ENCODE measurements at regions not wholly inside any gene's neighbourhood (a gene's known extent, or its start where the extent isn't known, plus 50 kb on each side); places are given as distances from the start of the nearest gene placed in this dataset.

DNA sequence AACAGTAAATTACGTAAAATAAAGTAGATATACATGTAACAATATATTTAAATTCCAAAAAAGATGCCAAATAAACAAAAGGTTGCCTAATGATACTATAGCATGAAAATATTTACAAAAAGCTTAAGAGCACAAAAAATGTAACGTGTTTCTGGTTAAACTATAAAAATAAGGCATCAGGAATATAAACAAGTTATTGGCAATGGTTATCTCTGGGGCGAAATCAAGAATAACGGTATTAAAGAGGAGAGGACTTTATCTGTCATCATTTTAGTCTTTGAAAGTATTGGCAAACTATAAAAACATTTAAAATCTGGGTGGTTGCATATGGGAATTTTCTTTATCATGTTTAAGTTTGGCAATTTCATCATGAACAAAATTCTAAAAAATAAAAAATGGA, 1599.2 kb downstream of the MAT2B start:
- Histone ChIP-seq H3K9me1 (replicated peaks; ENCODE audit: control insufficient read depth, extremely low read depth, insufficient read depth, low read length) (no peaks in the 10 kb centered on the region), H3K27ac (ENCODE audit: insufficient read depth, low read depth, low read length) (no peak overlapping the region), H3K4me1 (ENCODE audit: control insufficient read depth, extremely low read depth, insufficient read depth, low read length) (no peaks in the 10 kb centered on the region), H3K9me3 (replicated peaks; ENCODE audit: control insufficient read depth, insufficient read depth, low read length) (peaks cover 2% of the 10 kb centered on the region), H3K4me3 (replicated peaks in 1 of 3; ENCODE audit: insufficient read depth in 1 of 3, low read depth in 1 of 3, low read length in 3 of 3) (no peak overlapping the region), H3K4me2 (ENCODE audit: insufficient read depth, low read length) (no peak overlapping the region), H3K27me3 (ENCODE audit: control insufficient read depth in 2 of 2, insufficient read depth in 2 of 2, low read length in 2 of 2) (no peaks in the 10 kb centered on the region), H3K9ac (replicated peaks; ENCODE audit: extremely low read depth, insufficient read depth, low read length) (no peak overlapping the region), H4K20me1 (replicated peaks; ENCODE audit: control insufficient read depth, extremely low read depth, insufficient read depth, low read length) (no peaks in the 10 kb centered on the region), H3K79me2 (ENCODE audit: control insufficient read depth, insufficient read depth, low read length) (no peaks in the 10 kb centered on the region), H3K36me3 (ENCODE audit: control insufficient read depth in 2 of 2, extremely low read depth in 1 of 2, insufficient read depth in 2 of 2, low read length in 2 of 2) (no peaks in the 10 kb centered on the region), H2AFZ (ENCODE audit: low read depth, low read length) (no peak overlapping the region)
- BruUV-seq (replicated peaks) = no TSS peak
- DNase-seq (ENCODE audit: low read depth, low spot score) (no peak), FAIRE-seq (no peak)
- TF ChIP-seq JUN (IDR thresholded peaks at IDR 0.05; ENCODE audit: borderline replicate concordance, insufficient read depth, insufficient read length, low read depth) (no peak), FOS (IDR thresholded peaks at IDR 0.05; ENCODE audit: borderline replicate concordance, insufficient read depth, low read length) (no peak), POLR2AphosphoS5 (IDR thresholded peaks at IDR 0.05; ENCODE audit: insufficient read depth, low read depth, low read length) (no peak), POLR2A (IDR thresholded peaks at IDR 0.05; ENCODE audit: low read depth, low read length) (no peak), GATA2 (IDR thresholded peaks at IDR 0.05; ENCODE audit: insufficient read depth, insufficient read length, low read depth, low read length) (no peak), EZH2 (IDR thresholded peaks at IDR 0.05; ENCODE audit: borderline replicate concordance, low read depth, low read length, severe bottlenecking) (no peak), MYC (IDR thresholded peaks at IDR 0.05; ENCODE audit: low read depth, low read length) (no peak)
- TF ChIP-seq, protein P1, sequence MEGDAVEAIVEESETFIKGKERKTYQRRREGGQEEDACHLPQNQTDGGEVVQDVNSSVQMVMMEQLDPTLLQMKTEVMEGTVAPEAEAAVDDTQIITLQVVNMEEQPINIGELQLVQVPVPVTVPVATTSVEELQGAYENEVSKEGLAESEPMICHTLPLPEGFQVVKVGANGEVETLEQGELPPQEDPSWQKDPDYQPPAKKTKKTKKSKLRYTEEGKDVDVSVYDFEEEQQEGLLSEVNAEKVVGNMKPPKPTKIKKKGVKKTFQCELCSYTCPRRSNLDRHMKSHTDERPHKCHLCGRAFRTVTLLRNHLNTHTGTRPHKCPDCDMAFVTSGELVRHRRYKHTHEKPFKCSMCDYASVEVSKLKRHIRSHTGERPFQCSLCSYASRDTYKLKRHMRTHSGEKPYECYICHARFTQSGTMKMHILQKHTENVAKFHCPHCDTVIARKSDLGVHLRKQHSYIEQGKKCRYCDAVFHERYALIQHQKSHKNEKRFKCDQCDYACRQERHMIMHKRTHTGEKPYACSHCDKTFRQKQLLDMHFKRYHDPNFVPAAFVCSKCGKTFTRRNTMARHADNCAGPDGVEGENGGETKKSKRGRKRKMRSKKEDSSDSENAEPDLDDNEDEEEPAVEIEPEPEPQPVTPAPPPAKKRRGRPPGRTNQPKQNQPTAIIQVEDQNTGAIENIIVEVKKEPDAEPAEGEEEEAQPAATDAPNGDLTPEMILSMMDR (IDR thresholded peaks at IDR 0.05; ENCODE audit: extremely low read depth in 1 of 2, insufficient read depth in 1 of 2, low read depth in 1 of 2, low read length in 2 of 2) = no peak
- TF ChIP-seq, protein P2, sequence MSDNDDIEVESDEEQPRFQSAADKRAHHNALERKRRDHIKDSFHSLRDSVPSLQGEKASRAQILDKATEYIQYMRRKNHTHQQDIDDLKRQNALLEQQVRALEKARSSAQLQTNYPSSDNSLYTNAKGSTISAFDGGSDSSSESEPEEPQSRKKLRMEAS (IDR thresholded peaks at IDR 0.05; ENCODE audit: insufficient read depth, insufficient read length) = no peak
- dilution Hi-C loops (cut with MboI; ENCODE audit: extremely low pct_ligation_motif_present, low sequenced_read_pairs) (no loop called here), intact Hi-C loops (cut with micrococcal nuclease) (no loop called here)
- POLR2A ChIA-PET = no interaction called here
- CTCF ChIA-PET = no interaction called here

Data from endothelial cell of umbilical vein (primary cell).